ENCODE measurements at regions not wholly inside any gene's neighbourhood (a gene's known extent, or its start where the extent isn't known, plus 50 kb on each side); places are given as distances from the start of the nearest gene placed in this dataset.
A peak's percentile ranks its signal among the peaks of the same experiment; 100 is the strongest.
"Not testable (repeated sequence)": the region's sequence is repeated elsewhere in the genome, so short reads cannot be mapped to it uniquely, and the experiment has no call there.

DNA sequence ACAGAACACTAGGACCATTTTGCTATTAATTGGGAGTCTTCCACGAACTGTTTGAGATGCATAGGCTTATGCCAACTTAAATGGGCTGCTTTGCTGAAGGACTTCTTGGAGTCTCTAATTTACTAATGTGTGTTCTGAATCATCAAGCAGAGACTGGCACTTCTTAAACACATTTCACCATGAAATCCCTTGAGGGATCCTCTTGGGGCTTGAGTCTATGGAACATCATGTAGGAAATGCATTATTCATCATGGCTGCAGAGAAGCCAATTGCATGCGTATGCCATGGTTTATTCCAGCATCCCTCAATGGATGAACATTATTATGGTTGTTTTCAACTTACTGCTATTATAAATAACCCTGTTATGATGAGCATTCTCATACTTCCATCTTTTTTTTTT, 73.4 kb downstream of the FGD2 start:
- TF ChIP-seq, protein P1, sequence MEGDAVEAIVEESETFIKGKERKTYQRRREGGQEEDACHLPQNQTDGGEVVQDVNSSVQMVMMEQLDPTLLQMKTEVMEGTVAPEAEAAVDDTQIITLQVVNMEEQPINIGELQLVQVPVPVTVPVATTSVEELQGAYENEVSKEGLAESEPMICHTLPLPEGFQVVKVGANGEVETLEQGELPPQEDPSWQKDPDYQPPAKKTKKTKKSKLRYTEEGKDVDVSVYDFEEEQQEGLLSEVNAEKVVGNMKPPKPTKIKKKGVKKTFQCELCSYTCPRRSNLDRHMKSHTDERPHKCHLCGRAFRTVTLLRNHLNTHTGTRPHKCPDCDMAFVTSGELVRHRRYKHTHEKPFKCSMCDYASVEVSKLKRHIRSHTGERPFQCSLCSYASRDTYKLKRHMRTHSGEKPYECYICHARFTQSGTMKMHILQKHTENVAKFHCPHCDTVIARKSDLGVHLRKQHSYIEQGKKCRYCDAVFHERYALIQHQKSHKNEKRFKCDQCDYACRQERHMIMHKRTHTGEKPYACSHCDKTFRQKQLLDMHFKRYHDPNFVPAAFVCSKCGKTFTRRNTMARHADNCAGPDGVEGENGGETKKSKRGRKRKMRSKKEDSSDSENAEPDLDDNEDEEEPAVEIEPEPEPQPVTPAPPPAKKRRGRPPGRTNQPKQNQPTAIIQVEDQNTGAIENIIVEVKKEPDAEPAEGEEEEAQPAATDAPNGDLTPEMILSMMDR (IDR thresholded peaks at IDR 0.05): no peak
- intact Hi-C loops (cut with DNase I, micrococcal nuclease): no loop called here
- no peaks in the 10 kb centered on the region for H3K36me3 ChIP-seq (ENCODE audit: low read depth)
- no peaks in the 10 kb centered on the region for H3K4me1 ChIP-seq (ENCODE audit: low read depth)
- ATAC-seq (no peak), DNase-seq (no peak)
- no peaks in the 10 kb centered on the region for H3K9me3 ChIP-seq
- no peak overlapping the region for H3K4me3 ChIP-seq

DNA sequence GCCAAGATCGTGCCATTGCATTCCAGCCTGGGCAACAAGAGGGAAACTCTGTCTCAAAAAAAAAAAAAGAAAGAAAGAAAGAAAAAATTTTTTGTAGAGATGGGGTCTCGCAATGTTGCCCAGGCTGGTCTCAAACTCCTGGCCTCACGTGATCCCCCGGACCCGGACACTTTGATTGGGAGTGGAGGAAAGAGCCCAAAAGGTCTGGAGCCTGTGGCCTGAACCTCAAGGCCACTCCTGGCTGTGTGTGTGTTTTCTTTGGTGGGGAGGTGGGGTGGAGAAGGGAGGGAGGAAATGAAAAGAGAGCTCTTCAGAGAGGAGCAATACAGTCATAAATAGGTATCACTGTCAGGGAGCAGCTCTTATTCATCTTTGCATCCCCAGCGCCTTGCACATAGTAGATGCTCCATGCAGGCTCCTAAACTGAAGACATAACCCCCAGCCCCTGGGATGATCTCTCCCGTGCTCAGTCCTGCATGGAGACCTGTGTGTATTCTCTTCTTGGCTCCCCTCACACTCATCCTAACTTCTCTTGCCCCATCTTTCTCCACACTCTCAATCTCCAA, 75.7 kb downstream of the FGD2 start:
- TF ChIP-seq, protein P1 (IDR thresholded peaks at IDR 0.05): no peak
- no peak for ATAC-seq
- DNase-seq: no peak

DNA sequence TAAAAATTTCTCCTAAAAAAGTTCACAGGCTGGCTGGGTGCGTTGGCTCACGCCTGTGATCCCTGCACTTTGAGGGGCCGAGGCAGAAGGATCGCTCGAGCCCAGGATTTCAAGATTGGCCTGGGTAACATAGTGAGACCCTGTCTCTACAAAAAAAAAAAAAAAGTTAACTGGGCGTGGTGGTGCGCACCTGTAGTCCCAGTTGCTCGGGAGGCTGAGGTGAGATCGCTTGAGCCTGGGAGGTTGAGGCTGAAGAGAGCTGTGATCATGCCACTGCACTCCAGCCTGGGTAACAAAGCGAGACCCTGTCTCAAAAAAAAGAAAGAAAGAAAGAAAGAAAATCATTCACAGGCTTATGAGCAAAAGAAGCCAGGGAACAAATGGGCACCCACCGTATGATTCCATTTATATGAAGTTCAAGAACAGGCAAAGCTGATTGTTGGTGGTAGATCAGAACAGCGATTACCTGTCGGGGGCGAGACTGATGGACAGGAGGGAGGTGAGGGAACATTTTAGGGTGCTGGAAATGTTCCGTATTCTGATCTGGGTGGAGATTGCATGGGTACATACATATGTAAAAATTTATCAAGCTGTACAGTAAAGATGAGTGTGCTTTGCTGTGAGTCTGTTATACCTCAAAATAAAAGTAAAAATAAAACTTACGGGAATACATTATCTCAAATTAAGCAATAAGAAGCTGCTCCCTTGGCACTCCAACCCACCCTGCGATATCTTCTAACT, 77.1 kb downstream of the FGD2 start:
- Histone ChIP-seq H3K4me3 (no peak overlapping the region), H3K4me1 (ENCODE audit: low read depth) (no peaks in the 10 kb centered on the region), H3K9me3 (no peaks in the 10 kb centered on the region), H3K36me3 (ENCODE audit: low read depth) (no peaks in the 10 kb centered on the region)
- no peak for DNase-seq
- intact Hi-C loops (cut with DNase I, micrococcal nuclease): no loop called here
- TF ChIP-seq, protein P1 (IDR thresholded peaks at IDR 0.05): no peak
- no peak for ATAC-seq

More for the DNA sequence above, 75.7 kb downstream of the FGD2 start:
- Histone ChIP-seq H3K36me3 (ENCODE audit: low read depth) (no peaks in the 10 kb centered on the region), H3K4me1 (ENCODE audit: low read depth) (no peaks in the 10 kb centered on the region), H3K9me3 (no peaks in the 10 kb centered on the region), H3K4me3 (no peak overlapping the region)
- intact Hi-C loops (cut with DNase I, micrococcal nuclease): no loop called here

DNA sequence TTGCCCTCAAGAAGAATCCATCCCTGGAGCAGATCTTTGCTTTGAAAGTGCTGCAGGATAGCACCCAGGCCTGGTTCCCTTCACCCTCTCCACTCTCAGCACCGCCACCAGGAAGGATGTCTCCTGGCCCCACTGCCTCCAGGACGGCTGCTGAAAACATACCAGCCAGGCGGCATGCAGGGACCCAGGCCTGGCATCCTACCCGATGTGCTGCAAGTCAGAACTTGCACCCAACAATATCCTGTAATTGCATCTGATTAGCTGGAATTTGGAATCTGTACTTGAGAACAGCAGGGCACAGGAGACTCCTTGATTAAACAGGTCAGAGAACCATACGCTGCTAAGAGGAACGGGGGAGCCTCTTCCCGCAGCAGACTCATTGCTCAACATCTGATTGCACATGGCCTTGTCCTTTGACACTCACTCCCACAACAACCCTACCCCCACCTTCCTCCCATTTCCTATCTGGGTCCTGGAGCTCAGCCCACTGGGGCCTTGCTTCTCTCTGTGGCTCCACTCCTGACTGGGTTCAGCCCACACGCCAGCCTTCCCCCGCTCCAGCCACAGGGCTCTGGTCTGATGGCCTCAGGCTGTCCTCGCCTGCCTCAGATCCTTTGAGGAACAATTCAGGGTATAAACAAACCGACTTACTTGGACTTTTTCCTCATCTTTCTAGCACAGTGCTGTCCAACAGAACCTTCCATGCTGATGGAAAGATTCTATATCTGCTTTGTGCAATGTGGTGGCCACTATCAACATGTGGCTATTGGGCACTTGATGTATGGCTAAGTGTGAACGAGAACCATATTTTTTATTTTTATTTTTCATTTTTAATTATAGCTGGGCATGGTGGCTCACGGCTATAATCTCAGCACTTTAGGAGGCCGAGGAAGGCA, 78.0 kb downstream of the FGD2 start:
- intact Hi-C loops (cut with DNase I, micrococcal nuclease): no loop called here
- Histone ChIP-seq H3K9me3 (no peaks in the 10 kb centered on the region), H3K4me1 (ENCODE audit: low read depth) (no peaks in the 10 kb centered on the region), H3K4me3 (no peak overlapping the region), H3K36me3 (ENCODE audit: low read depth) (no peaks in the 10 kb centered on the region)
- TF ChIP-seq, protein P1 (IDR thresholded peaks at IDR 0.05): no peak
- ATAC-seq (peak; percentile 76), DNase-seq (peak; percentile 54 to 77 (median 64))

DNA sequence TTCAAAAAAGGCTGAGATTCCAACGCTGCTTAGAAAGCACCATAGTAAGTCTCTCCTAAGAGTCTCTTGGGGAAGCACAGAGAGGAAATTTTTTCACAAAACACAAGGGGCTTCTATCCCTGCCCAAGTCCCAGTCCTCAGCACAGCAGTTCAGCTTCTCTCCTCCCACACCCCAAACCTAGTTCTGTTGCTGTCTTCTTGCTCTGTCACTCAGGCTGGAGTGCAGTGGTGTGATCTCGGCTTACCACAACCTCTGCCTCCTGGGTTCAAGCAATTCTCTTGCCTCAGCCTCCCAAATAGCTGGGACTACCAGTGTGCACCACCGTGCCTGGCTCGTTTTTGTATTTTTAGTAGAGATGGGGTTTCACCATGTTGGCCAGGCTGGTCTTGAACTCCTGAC, 79.2 kb downstream of the FGD2 start:
- H3K4me1 ChIP-seq (ENCODE audit: low read depth); H3K4me3 ChIP-seq; H3K9me3 ChIP-seq; DNase-seq; ATAC-seq; intact Hi-C loops (cut with DNase I, micrococcal nuclease); H3K36me3 ChIP-seq (ENCODE audit: low read depth): not testable (repeated sequence)

DNA sequence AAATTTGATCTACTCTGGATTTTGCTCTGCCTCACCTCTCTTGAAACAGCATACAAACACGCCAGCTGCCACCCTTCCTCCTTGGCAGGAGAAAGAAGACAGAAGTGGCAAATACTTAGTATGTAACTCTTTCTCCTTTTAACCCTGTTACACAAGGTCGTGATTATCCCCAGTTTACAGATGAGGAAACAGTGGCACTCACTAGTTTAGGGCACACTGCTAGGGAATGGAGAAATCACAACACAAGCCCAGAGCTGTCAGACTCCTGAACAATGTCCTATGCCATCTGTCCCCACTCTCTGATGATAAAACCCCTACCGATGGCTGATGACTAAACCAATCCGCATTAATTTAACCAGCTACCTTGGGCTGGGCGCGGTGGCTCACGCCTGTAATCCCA, 79.7 kb downstream of the FGD2 start:
- no peak overlapping the region for H3K4me3 ChIP-seq
- intact Hi-C loops (cut with DNase I, micrococcal nuclease): no loop called here
- TF ChIP-seq, protein P1 (IDR thresholded peaks at IDR 0.05): no peak
- no peaks in the 10 kb centered on the region for H3K9me3 ChIP-seq
- DNase-seq (no peak), ATAC-seq (no peak)
- no peaks in the 10 kb centered on the region for H3K4me1 ChIP-seq (ENCODE audit: low read depth)
- no peaks in the 10 kb centered on the region for H3K36me3 ChIP-seq (ENCODE audit: low read depth)

Measured in mucosa of descending colon (tissue), 3 donors.